MV-4-11 (cell line): ENCODE measurements at regions not wholly inside any gene's neighbourhood (a gene's known extent, or its start where the extent isn't known, plus 50 kb on each side); places are given as distances from the start of the nearest gene placed in this dataset.

Experiments
- DNase-seq: peaks from one replicate; lab custom pipeline; 2025; lab: John Stamatoyannopoulos, UW

- DNase-seq, result no peak
These were observed 106.5 kb upstream of the CCDC112 start for GRCh38 chr5:115402822-115403577.

GRCh38 chr5:115402092-115402491 is 105.6 kb upstream of the CCDC112 start:
- no peak for DNase-seq

GRCh38 chr5:115398719-115399118 is 102.3 kb upstream of the CCDC112 start:
- no peak for DNase-seq

GRCh38 chr5:115396688-115397087 is 100.2 kb upstream of the CCDC112 start:
- no peak for DNase-seq

- no peak for DNase-seq
These were observed 99.6 kb upstream of the CCDC112 start for GRCh38 chr5:115396081-115396480.

GRCh38 chr5:115394531-115394930 is 98.1 kb upstream of the CCDC112 start:
- peak; percentile 34 for DNase-seq

GRCh38 chr5:115393239-115393638 is 96.8 kb upstream of the CCDC112 start:
- DNase-seq, result no peak

GRCh38 chr5:115392611-115393010 is 96.2 kb upstream of the CCDC112 start:
- DNase-seq, result no peak

GRCh38 chr5:115391780-115392179 is 95.3 kb upstream of the CCDC112 start:
- DNase-seq, result no peak

GRCh38 chr5:115389799-115390382 is 93.4 kb upstream of the CCDC112 start:
- no peak for DNase-seq

- no peak for DNase-seq
These were observed 92.8 kb upstream of the CCDC112 start for GRCh38 chr5:115389034-115389798.

- no peak for DNase-seq
These were observed 91.8 kb upstream of the CCDC112 start for GRCh38 chr5:115388240-115388639.

- DNase-seq, result no peak
These were observed 91.4 kb upstream of the CCDC112 start for GRCh38 chr5:115387816-115388215.

- DNase-seq, result no peak
These were observed 90.2 kb upstream of the CCDC112 start for GRCh38 chr5:115386657-115387056.

- DNase-seq, result no peak
These were observed 88.3 kb upstream of the CCDC112 start for GRCh38 chr5:115384587-115385375.

GRCh38 chr5:115382989-115383388 is 86.5 kb upstream of the CCDC112 start:
- DNase-seq, result peak; percentile 2

- DNase-seq, result no peak
These were observed 85.6 kb upstream of the CCDC112 start for GRCh38 chr5:115381911-115382662.

- no peak for DNase-seq
These were observed 83.3 kb upstream of the CCDC112 start for GRCh38 chr5:115379622-115380344.

GRCh38 chr5:115378754-115379153 is 82.3 kb upstream of the CCDC112 start:
- DNase-seq, result no peak

GRCh38 chr5:115377468-115378217 is 81.2 kb upstream of the CCDC112 start:
- DNase-seq, result peak; percentile 41
